SH-SY5Y (cell line): ENCODE measurements at regions not wholly inside any gene's neighbourhood (a gene's known extent, or its start where the extent isn't known, plus 50 kb on each side); places are given as distances from the start of the nearest gene placed in this dataset.

Experiments
- GATA2 ChIP-seq: IDR thresholded peaks from 2 replicates; pipeline ENCODE4 v1.6.1; 2011; ENCODE audit warnings: mild to moderate bottlenecking, low read depth, low read length
- GATA3 ChIP-seq: IDR thresholded peaks from 2 replicates; pipeline ENCODE4 v1.6.1; 2011; ENCODE audit warnings: low read depth, mild to moderate bottlenecking, low read length, moderate library complexity

DNA sequence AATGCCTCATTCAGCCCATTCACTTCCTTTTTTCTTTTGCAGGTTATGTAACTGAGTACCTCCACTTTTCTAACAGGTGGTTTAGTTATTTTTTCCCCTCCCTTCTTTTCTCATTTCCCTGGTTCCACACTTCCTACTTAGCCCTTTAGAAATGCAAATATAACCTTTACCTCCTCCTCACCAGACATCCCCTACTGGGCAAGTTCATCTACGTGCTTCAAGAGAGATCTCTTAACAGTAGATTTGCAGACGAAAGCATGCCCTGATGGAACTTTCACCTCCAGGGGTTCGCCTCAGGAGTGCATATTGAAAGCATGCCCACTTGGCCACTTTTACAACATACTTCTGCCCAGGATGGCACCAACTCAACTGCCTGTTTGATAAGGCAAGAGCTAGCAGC is 314.1 kb upstream of the LRRC3B start:
- no peak for TF ChIP-seq GATA2
- TF ChIP-seq GATA3 = no peak
